ENCODE measurements at regions not wholly inside any gene's neighbourhood (a gene's known extent, or its start where the extent isn't known, plus 50 kb on each side); places are given as distances from the start of the nearest gene placed in this dataset.

GRCh38 chr14:66046591-66046990, 439.6 kb upstream of the CCDC196 start:
- no peak for DNase-seq (ENCODE audit: extremely low read depth, low read depth, low spot score)

- no peak for DNase-seq (ENCODE audit: extremely low read depth, low read depth, low spot score)
Observed at GRCh38 chr14:66056268-66056907, 429.8 kb upstream of the CCDC196 start.

- DNase-seq (ENCODE audit: extremely low read depth, low read depth, low spot score) = no peak
Observed at GRCh38 chr14:66056926-66057552, 429.1 kb upstream of the CCDC196 start.

- DNase-seq (ENCODE audit: extremely low read depth, low read depth, low spot score) = no peak
Observed at GRCh38 chr14:66065188-66065587, 421.0 kb upstream of the CCDC196 start.

- no peak for DNase-seq (ENCODE audit: extremely low read depth, low read depth, low spot score)
Observed at GRCh38 chr14:66066981-66067776, 419.0 kb upstream of the CCDC196 start.

GRCh38 chr14:66069036-66069435, 417.1 kb upstream of the CCDC196 start:
- no peak for DNase-seq (ENCODE audit: extremely low read depth, low read depth, low spot score)

GRCh38 chr14:66069830-66070541, 416.2 kb upstream of the CCDC196 start:
- DNase-seq (ENCODE audit: extremely low read depth, low read depth, low spot score) = no peak

- DNase-seq (ENCODE audit: extremely low read depth, low read depth, low spot score) = no peak
Observed at GRCh38 chr14:66070542-66071319, 415.4 kb upstream of the CCDC196 start.

- no peak for DNase-seq (ENCODE audit: extremely low read depth, low read depth, low spot score)
Observed at GRCh38 chr14:66072190-66073084, 413.7 kb upstream of the CCDC196 start.

- DNase-seq (ENCODE audit: extremely low read depth, low read depth, low spot score) = no peak
Observed at GRCh38 chr14:66074537-66074936, 411.6 kb upstream of the CCDC196 start.

GRCh38 chr14:66076176-66076575, 410.0 kb upstream of the CCDC196 start:
- no peak for DNase-seq (ENCODE audit: extremely low read depth, low read depth, low spot score)

GRCh38 chr14:66078006-66078405, 408.2 kb upstream of the CCDC196 start:
- DNase-seq (ENCODE audit: extremely low read depth, low read depth, low spot score) = no peak

GRCh38 chr14:66081594-66082376, 404.4 kb upstream of the CCDC196 start:
- no peak for DNase-seq (ENCODE audit: extremely low read depth, low read depth, low spot score)

- DNase-seq (ENCODE audit: extremely low read depth, low read depth, low spot score) = no peak
Observed at GRCh38 chr14:66085224-66085623, 400.9 kb upstream of the CCDC196 start.

GRCh38 chr14:66085665-66086064, 400.5 kb upstream of the CCDC196 start:
- no peak for DNase-seq (ENCODE audit: extremely low read depth, low read depth, low spot score)

GRCh38 chr14:66087231-66087630, 398.9 kb upstream of the CCDC196 start:
- DNase-seq (ENCODE audit: extremely low read depth, low read depth, low spot score) = no peak

GRCh38 chr14:66088656-66089055, 397.5 kb upstream of the CCDC196 start:
- DNase-seq (ENCODE audit: extremely low read depth, low read depth, low spot score) = no peak

GRCh38 chr14:66092206-66092605, 394.0 kb upstream of the CCDC196 start:
- no peak for DNase-seq (ENCODE audit: extremely low read depth, low read depth, low spot score)

GRCh38 chr14:66092748-66093147, 393.4 kb upstream of the CCDC196 start:
- DNase-seq (ENCODE audit: extremely low read depth, low read depth, low spot score) = no peak
